Thoracic aorta (tissue), 2 donors: ENCODE measurements at regions not wholly inside any gene's neighbourhood (a gene's known extent, or its start where the extent isn't known, plus 50 kb on each side); places are given as distances from the start of the nearest gene placed in this dataset.

Experiments
- ATAC-seq: fragments of 150-250 bp; one replicate; pipeline ENCODE4 v1.8.0; 2017; ENCODE audit warnings: low read depth; ENCODE audit not compliant: insufficient number of reproducible peaks, low FRiP score
- DNase-seq: peaks from one replicate; pipeline ENCODE4 v3.0.0-alpha.2; 2020; ENCODE audit warnings: low spot score
- H3K27ac ChIP-seq, 2 donors: fragments of 200-600 bp; sonication (generic); 1 replicate in 1 of 2; 2 replicates in 1 of 2; pipeline ENCODE4 v1.5.1; 2016; ENCODE audit warnings: mild to moderate bottlenecking in 2 of 2, moderate library complexity in 2 of 2
- H3K27me3 ChIP-seq: fragments of 200-600 bp; sonication (generic); replicated peaks from 2 replicates; pipeline ENCODE4 v1.6.0; 2016; ENCODE audit warnings: mild to moderate bottlenecking; ENCODE audit not compliant: insufficient read depth
- H3K36me3 ChIP-seq: fragments of 200-600 bp; sonication (generic); one replicate; pipeline ENCODE4 v1.5.1; 2016
- H3K4me1 ChIP-seq, 2 donors: fragments of 200-600 bp; sonication (generic); 1 replicate in 1 of 2; 2 replicates in 1 of 2; pipeline versions ENCODE4 v1.5.1 to v1.6.0; 2016; ENCODE audit warnings: low read depth in 2 of 2, mild to moderate bottlenecking in 1 of 2; ENCODE audit not compliant: control insufficient read depth in 1 of 2
- H3K4me3 ChIP-seq: fragments of 200-600 bp; sonication (generic); 2 replicates; pipeline ENCODE4 v1.5.1; 2016; ENCODE audit warnings: mild to moderate bottlenecking
- H3K9me3 ChIP-seq: fragments of 200-600 bp; sonication (generic); 2 replicates; pipeline ENCODE4 v1.5.1; 2016
- CTCF ChIP-seq: fragments of 200-600 bp; sonication (generic); IDR thresholded peaks from one replicate; pipeline ENCODE4 v1.5.1; 2019; ENCODE audit warnings: antibody characterized with exemption

- DNase-seq = no peak
Observed at GRCh38 chr6:45812922-45813321, 202.7 kb downstream of the CLIC5 start.

GRCh38 chr6:45808917-45809316 is 206.7 kb downstream of the CLIC5 start:
- H3K9me3 ChIP-seq = no peaks in the 10 kb centered on the region
- no peaks in the 10 kb centered on the region for H3K27me3 ChIP-seq
- no peak overlapping the region for H3K4me3 ChIP-seq
- ATAC-seq (no peak), DNase-seq (no peak)
- no peaks in the 10 kb centered on the region for H3K4me1 ChIP-seq
- no peak for TF ChIP-seq CTCF
- no peak overlapping the region for H3K27ac ChIP-seq
- H3K36me3 ChIP-seq = no peaks in the 10 kb centered on the region

More at GRCh38 chr6:45812922-45813321, 202.7 kb downstream of the CLIC5 start:
- H3K9me3 ChIP-seq = no peaks in the 10 kb centered on the region
- no peak overlapping the region for H3K27ac ChIP-seq
- H3K36me3 ChIP-seq = no peaks in the 10 kb centered on the region
- no peak for TF ChIP-seq CTCF
- ATAC-seq = no peak
- H3K4me3 ChIP-seq = no peak overlapping the region
- H3K27me3 ChIP-seq = no peaks in the 10 kb centered on the region
- H3K4me1 ChIP-seq = no peaks in the 10 kb centered on the region

GRCh38 chr6:45808042-45808645 is 207.5 kb downstream of the CLIC5 start:
- no peak for TF ChIP-seq CTCF
- Histone ChIP-seq H3K4me1 (no peaks in the 10 kb centered on the region), H3K36me3 (no peaks in the 10 kb centered on the region), H3K9me3 (no peaks in the 10 kb centered on the region), H3K27ac (no peak overlapping the region), H3K4me3 (no peak overlapping the region), H3K27me3 (no peaks in the 10 kb centered on the region)
- no peak for DNase-seq
- no peak for ATAC-seq

GRCh38 chr6:45807311-45808041 is 208.2 kb downstream of the CLIC5 start:
- no peak for DNase-seq
- Histone ChIP-seq H3K36me3 (no peaks in the 10 kb centered on the region), H3K4me1 (no peaks in the 10 kb centered on the region), H3K27me3 (no peaks in the 10 kb centered on the region), H3K4me3 (no peak overlapping the region), H3K9me3 (no peaks in the 10 kb centered on the region), H3K27ac (no peak overlapping the region)
- no peak for ATAC-seq
- no peak for TF ChIP-seq CTCF

- DNase-seq (no peak), ATAC-seq (no peak)
- Histone ChIP-seq H3K4me3 (no peak overlapping the region), H3K27me3 (no peaks in the 10 kb centered on the region), H3K9me3 (no peaks in the 10 kb centered on the region), H3K4me1 (no peaks in the 10 kb centered on the region), H3K36me3 (no peaks in the 10 kb centered on the region), H3K27ac (no peak overlapping the region)
- TF ChIP-seq CTCF = no peak
Observed at GRCh38 chr6:45806172-45806571, 209.5 kb downstream of the CLIC5 start.
